SJSA1 (cell line): ENCODE measurements at regions not wholly inside any gene's neighbourhood (a gene's known extent, or its start where the extent isn't known, plus 50 kb on each side); places are given as distances from the start of the nearest gene placed in this dataset.

Experiments
- DNase-seq, 2 experiments: peaks; one replicate each; pipeline ENCODE4 v3.0.0-alpha.2; 2015 to 2020; ENCODE audit warnings: low spot score in 2 of 2, low read depth in 1 of 2
- H3K27ac ChIP-seq: fragments of 250-450 bp; sonication (Bioruptor Pico); 2 replicates; pipeline ENCODE4 v1.5.1; 2020; ENCODE audit warnings: mild to moderate bottlenecking, moderate library complexity
- H3K27me3 ChIP-seq: fragments of 250-450 bp; sonication (Bioruptor Pico); replicated peaks from 2 replicates; pipeline ENCODE4 v1.5.1; 2020; ENCODE audit warnings: mild to moderate bottlenecking, moderate library complexity
- H3K36me3 ChIP-seq: fragments of 250-450 bp; sonication (Bioruptor Pico); 2 replicates; pipeline ENCODE4 v1.5.1; 2020; ENCODE audit warnings: mild to moderate bottlenecking
- H3K4me1 ChIP-seq: fragments of 250-450 bp; sonication (Bioruptor Pico); replicated peaks from 2 replicates; pipeline ENCODE4 v1.6.1; 2021; ENCODE audit warnings: mild to moderate bottlenecking
- H3K4me3 ChIP-seq: fragments of 250-450 bp; sonication (Bioruptor Pico); 2 replicates; pipeline ENCODE4 v1.5.1; 2020; ENCODE audit warnings: mild to moderate bottlenecking
- H3K9me3 ChIP-seq: fragments of 250-450 bp; sonication (Bioruptor Pico); replicated peaks from 2 replicates; pipeline ENCODE4 v1.5.1; 2020; ENCODE audit warnings: mild to moderate bottlenecking

- Histone ChIP-seq H3K27ac (no peak overlapping the region), H3K36me3 (no peaks in the 10 kb centered on the region), H3K27me3 (no peaks in the 10 kb centered on the region), H3K4me1 (no peaks in the 10 kb centered on the region), H3K4me3 (no peak overlapping the region), H3K9me3 (no peaks in the 10 kb centered on the region)
- no peak for DNase-seq
These were observed 78.4 kb upstream of the JAG1 start for GRCh38 chr20:10752206-10752605.

- H3K27me3 ChIP-seq = no peaks in the 10 kb centered on the region
- no peak overlapping the region for H3K27ac ChIP-seq
- peaks cover 13% of the 10 kb centered on the region for H3K4me1 ChIP-seq
- no peaks in the 10 kb centered on the region; the same call in 1 of the 2 replicates for H3K9me3 ChIP-seq
- H3K4me3 ChIP-seq = no peak overlapping the region
- no peak for DNase-seq
- H3K36me3 ChIP-seq = no peaks in the 10 kb centered on the region
These were observed 81.0 kb upstream of the JAG1 start for GRCh38 chr20:10754824-10755223.

DNA sequence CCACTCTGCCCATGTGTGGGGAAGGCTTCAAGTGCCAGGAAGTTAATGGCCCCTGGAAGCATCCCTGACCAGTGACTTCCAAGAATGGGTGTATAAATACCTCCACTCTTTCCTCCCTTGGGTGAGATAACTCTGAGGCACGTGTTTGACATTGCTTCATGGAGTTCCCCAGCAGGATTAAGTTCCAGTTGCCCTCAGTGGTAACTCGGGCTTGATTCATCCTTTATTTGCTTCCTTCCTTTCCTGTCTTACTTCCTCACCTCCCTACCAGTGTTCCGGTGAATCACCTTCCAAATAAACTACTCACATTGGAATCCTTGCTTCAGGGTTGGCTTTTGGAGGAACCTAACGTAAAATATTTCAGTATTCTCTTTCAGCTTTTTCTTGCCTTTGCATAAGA, 84.6 kb upstream of the JAG1 start:
- Histone ChIP-seq H3K4me1 (peaks cover 36% of the 10 kb centered on the region), H3K4me3 (no peak overlapping the region), H3K27me3 (no peaks in the 10 kb centered on the region), H3K36me3 (no peaks in the 10 kb centered on the region), H3K9me3 (no peaks in the 10 kb centered on the region; the same call in 1 of the 2 replicates), H3K27ac (0 out of 2 replicates have a peak overlapping the region, but pooled peaks have one; percentile 0)
- DNase-seq = peak in 1 of 2 experiments; percentile 53

- peaks cover 37% of the 10 kb centered on the region for H3K4me1 ChIP-seq
- no peaks in the 10 kb centered on the region for H3K36me3 ChIP-seq
- no peak overlapping the region for H3K4me3 ChIP-seq
- H3K27me3 ChIP-seq = no peaks in the 10 kb centered on the region
- no peak for DNase-seq
- peak overlapping the region; percentile 19 for H3K27ac ChIP-seq
- H3K9me3 ChIP-seq = no peaks in the 10 kb centered on the region; the same call in 1 of the 2 replicates
These were observed 87.4 kb upstream of the JAG1 start for GRCh38 chr20:10761232-10761631.

GRCh38 chr20:10761786-10762185, 88.0 kb upstream of the JAG1 start:
- peak; percentile 69 for DNase-seq
- Histone ChIP-seq H3K4me3 (no peak overlapping the region), H3K9me3 (no peaks in the 10 kb centered on the region; the same call in 1 of the 2 replicates), H3K27ac (peak overlapping the region; percentile 19), H3K27me3 (no peaks in the 10 kb centered on the region), H3K4me1 (peaks cover 37% of the 10 kb centered on the region), H3K36me3 (no peaks in the 10 kb centered on the region)

GRCh38 chr20:10762216-10762615, 88.4 kb upstream of the JAG1 start:
- H3K4me3 ChIP-seq = no peak overlapping the region
- H3K27ac ChIP-seq = peak overlapping the region; percentile 19
- H3K27me3 ChIP-seq = no peaks in the 10 kb centered on the region

GRCh38 chr20:10763112-10763511, 89.3 kb upstream of the JAG1 start:
- DNase-seq = peak in 1 of 2 experiments; percentile 19
- Histone ChIP-seq H3K9me3 (no peaks in the 10 kb centered on the region), H3K36me3 (no peaks in the 10 kb centered on the region), H3K27ac (no peak overlapping the region), H3K4me1 (peaks cover 36% of the 10 kb centered on the region), H3K4me3 (no peak overlapping the region), H3K27me3 (no peaks in the 10 kb centered on the region)

More at GRCh38 chr20:10762216-10762615, 88.4 kb upstream of the JAG1 start:
- DNase-seq = no peak
- no peaks in the 10 kb centered on the region; the same call in 1 of the 2 replicates for H3K9me3 ChIP-seq
- H3K36me3 ChIP-seq = no peaks in the 10 kb centered on the region
- H3K4me1 ChIP-seq = peaks cover 37% of the 10 kb centered on the region

GRCh38 chr20:10769700-10770099, 95.9 kb upstream of the JAG1 start:
- no peak for DNase-seq

GRCh38 chr20:10770753-10771152, 97.0 kb upstream of the JAG1 start:
- DNase-seq = no peak

More at GRCh38 chr20:10769700-10770099, 95.9 kb upstream of the JAG1 start:
- H3K4me1 ChIP-seq = peaks cover 28% of the 10 kb centered on the region
- no peak overlapping the region for H3K27ac ChIP-seq
- H3K27me3 ChIP-seq = no peaks in the 10 kb centered on the region
- H3K9me3 ChIP-seq = no peaks in the 10 kb centered on the region
- no peak overlapping the region for H3K4me3 ChIP-seq
- H3K36me3 ChIP-seq = no peaks in the 10 kb centered on the region

GRCh38 chr20:10771435-10772140, 97.8 kb upstream of the JAG1 start:
- H3K36me3 ChIP-seq = no peaks in the 10 kb centered on the region
- no peaks in the 10 kb centered on the region for H3K9me3 ChIP-seq
- H3K27ac ChIP-seq = peak overlapping the region; percentile 80
- H3K27me3 ChIP-seq = no peaks in the 10 kb centered on the region
- peaks cover 28% of the 10 kb centered on the region for H3K4me1 ChIP-seq
- DNase-seq = peak; percentile 72 to 92
- H3K4me3 ChIP-seq = no peak overlapping the region

More at GRCh38 chr20:10770753-10771152, 97.0 kb upstream of the JAG1 start:
- Histone ChIP-seq H3K27me3 (no peaks in the 10 kb centered on the region), H3K4me1 (peaks cover 28% of the 10 kb centered on the region), H3K9me3 (no peaks in the 10 kb centered on the region), H3K4me3 (no peak overlapping the region), H3K27ac (no peak overlapping the region), H3K36me3 (no peaks in the 10 kb centered on the region)

GRCh38 chr20:10774357-10774943, 100.7 kb upstream of the JAG1 start:
- Histone ChIP-seq H3K27ac (no peak overlapping the region), H3K4me1 (peaks cover 33% of the 10 kb centered on the region), H3K9me3 (no peaks in the 10 kb centered on the region), H3K27me3 (no peaks in the 10 kb centered on the region), H3K36me3 (no peaks in the 10 kb centered on the region), H3K4me3 (no peak overlapping the region)
- DNase-seq = no peak

- peaks cover 27% of the 10 kb centered on the region for H3K4me1 ChIP-seq
- H3K4me3 ChIP-seq = no peak overlapping the region
These were observed 103.9 kb upstream of the JAG1 start for GRCh38 chr20:10777710-10778109.

GRCh38 chr20:10779911-10780310, 106.1 kb upstream of the JAG1 start:
- Histone ChIP-seq H3K4me1 (peaks cover 24% of the 10 kb centered on the region), H3K36me3 (no peaks in the 10 kb centered on the region), H3K4me3 (no peak overlapping the region), H3K27ac (peak overlapping the region; percentile 23), H3K27me3 (no peaks in the 10 kb centered on the region), H3K9me3 (no peaks in the 10 kb centered on the region)
- no peak for DNase-seq

More at GRCh38 chr20:10777710-10778109, 103.9 kb upstream of the JAG1 start:
- Histone ChIP-seq H3K27ac (no peak overlapping the region), H3K9me3 (no peaks in the 10 kb centered on the region), H3K27me3 (no peaks in the 10 kb centered on the region), H3K36me3 (no peaks in the 10 kb centered on the region)
- DNase-seq = no peak

- Histone ChIP-seq H3K36me3 (no peaks in the 10 kb centered on the region), H3K9me3 (no peaks in the 10 kb centered on the region), H3K4me3 (no peak overlapping the region), H3K27ac (peak overlapping the region; percentile 23; the same call in 1 of the 2 replicates), H3K4me1 (peaks cover 24% of the 10 kb centered on the region), H3K27me3 (no peaks in the 10 kb centered on the region)
- no peak for DNase-seq
These were observed 107.1 kb upstream of the JAG1 start for GRCh38 chr20:10780901-10781300.
